ENCODE measurements at regions not wholly inside any gene's neighbourhood (a gene's known extent, or its start where the extent isn't known, plus 50 kb on each side); places are given as distances from the start of the nearest gene placed in this dataset.
"Not testable (repeated sequence)": the region's sequence is repeated elsewhere in the genome, so short reads cannot be mapped to it uniquely, and the experiment has no call there.

DNA sequence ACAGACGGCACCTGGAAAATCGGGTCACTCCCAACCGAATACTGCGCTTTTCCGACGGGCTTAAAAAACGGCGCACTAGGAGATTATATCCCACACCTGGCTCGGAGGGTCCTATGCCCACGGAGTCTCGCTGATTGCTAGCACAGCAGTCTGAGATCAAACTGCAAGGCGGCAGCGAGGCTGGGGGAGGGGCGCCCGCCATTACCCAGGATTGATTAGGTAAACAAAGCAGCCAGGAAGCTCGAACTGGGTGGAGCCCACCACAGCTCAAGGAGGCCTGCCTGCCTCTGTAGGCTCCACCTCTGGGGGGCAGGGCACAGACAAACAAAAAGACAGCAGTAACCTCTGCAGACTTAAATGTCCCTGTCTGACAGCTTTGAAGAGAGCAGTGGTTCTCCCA, 64.5 kb downstream of the SLC30A10 start:
- not testable (repeated sequence) for DNase-seq

DNA sequence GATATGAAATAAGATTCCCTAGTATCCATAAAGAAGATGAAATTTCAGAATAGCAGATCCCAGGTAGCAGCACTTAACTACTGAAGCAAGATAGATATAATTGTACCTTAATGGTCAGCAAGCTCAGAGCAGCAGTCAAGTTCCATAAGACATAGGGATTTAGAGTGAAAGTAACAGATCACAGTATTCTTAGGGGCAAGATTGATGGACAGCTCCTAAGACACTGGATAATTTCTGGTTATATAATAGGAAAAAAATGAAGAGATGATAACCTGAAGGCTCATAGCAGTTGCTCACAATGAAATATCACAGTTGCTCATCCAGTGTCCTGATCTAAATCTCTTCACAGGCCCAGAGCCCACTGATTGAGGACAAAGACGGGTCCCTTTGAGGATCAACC, 66.0 kb downstream of the SLC30A10 start:
- DNase-seq: no peak

DNA sequence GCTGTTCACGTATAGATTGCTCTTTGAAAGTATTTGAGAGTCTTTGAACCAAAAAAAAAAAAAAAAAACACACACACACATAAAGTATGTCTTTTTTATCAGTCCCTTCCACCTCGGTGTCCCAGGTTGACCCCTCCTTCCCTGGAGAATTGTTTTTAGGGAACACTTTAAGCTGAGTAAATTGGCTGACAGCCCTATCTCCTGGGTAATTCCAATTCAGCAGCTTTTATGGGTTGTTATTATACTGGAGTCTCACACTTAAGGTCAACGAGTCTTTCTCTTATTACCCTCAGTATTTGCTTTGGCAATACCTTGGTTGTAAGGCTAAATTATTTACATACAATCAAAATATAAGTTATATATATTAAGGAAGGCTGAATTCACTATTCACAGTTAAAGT, 69.4 kb downstream of the SLC30A10 start:
- no peak for DNase-seq

DNA sequence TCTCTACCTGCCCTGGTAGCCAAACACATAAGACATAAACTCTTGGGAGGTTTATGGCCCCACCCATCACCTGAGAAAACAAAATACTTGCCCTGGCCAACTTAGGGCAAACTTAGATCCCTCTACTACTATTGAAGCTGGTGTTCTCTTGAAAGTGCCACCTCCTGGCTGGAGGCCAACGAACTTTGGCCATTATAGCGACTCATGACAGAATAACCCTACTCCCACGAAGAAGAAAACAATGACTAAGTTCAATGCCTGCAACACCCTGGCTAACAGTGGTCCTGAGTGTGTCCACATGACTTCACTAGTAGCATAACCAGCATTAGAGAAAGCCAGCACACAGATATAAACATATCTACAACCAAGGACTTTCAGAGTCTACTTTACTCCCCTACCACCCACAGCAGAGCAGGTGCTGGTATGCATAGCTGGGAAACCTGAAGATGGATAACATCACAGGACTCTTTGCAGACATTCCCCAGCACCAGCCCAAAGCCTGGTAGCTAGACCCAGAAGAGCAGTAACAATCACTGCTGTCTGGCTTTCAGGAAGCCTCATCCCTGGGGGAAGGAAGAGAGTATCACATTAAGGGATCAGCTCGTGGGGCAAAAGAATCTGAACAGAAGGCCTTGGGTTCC, 81.0 kb downstream of the SLC30A10 start:
- no peak for DNase-seq

DNA sequence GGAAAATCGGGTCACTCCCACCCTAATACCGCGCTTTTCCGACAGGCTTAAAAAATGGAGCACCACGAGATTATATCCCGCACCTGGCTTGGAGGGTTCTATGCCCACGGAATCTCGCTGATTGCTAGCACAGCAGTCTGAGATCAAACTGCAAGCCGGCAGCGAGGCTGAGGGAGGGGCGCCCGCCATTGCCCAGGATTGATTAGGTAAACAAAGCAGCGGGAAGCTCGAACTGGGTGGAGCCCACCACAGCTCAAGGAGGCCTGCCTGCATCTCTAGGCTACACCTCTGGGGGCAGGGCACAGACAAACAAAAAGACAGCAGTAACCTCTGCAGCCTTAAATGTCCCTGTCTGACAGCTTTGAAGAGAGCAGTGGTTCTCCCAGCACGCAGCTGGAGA, 88.8 kb downstream of the SLC30A10 start:
- DNase-seq: peak; percentile 68

DNA sequence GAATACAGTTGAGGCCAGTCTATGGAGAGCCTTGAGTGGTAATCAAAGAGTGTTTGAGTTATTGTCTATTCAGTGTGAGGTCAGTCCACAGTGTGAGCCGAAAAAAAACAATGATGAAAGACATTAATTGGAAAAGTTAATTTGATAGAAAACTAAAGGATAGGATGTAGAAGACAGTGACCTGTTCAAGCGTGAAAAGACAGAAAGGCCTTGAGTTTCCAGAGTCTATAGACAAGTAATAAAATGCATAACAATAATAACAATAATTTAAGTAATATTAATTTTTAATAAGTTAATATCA, 90.4 kb downstream of the SLC30A10 start:
- no peak for DNase-seq

DNA sequence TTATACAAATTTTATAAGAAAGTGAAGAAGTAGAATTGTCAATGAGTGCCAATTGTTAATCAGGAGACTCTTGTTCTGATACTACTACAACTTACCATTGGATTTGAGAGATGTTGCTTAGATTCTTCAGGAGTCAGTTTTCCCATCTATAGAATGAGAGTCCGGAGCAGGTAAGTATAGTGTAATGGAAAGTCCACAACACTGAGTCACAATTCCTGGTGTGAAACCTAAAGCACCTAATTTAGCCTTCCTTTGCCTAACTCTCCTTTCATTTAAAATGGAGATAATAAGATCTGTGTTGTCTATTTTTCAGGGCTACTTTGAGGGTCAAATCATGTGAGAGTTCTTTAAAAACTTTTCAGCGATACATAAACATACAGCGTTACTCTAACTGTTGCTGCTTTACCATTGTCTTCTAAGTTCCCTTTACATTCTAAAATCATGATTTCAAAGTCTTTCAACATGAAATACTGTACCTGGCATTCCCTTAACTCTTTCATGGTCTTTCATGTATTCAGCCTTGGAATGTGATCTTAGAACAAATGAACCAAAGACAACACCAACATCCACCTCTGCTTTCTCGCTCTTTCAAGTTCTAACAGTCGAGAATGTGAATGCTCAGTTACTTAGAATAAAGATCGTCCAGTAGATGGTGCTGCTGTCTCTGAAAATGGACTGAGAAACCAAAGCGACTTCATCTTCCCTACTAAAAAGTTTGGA, 90.9 kb downstream of the SLC30A10 start:
- peak; percentile 56 for DNase-seq

DNA sequence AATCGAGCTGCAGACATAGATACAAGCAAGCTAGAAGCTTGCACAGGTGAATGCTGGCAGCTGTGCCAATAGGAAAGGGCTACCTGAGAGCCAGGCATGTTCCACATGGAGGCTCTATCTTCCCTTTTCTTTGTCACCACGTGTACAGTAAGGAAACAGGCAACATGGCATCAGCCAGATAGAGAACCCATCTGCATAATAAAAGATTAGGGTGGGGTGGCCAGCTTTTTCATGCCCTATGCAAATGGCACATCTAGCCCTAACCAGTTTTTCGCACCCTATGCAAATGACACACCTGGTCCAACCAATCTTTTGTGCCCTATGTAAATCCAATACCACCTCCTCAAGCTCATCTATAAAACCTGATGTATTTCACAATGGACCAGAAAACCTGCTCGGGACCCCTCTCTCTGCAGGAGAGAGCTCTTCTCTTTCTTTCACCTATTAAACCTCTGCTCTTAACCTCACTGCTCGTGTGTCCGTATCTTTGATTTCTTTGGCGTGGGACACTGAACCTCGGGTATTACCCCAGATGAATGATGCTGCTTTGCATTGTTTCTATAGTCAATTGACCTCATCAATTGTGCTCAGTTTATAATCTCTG, 93.9 kb downstream of the SLC30A10 start:
- peak; percentile 3 for DNase-seq

DNA sequence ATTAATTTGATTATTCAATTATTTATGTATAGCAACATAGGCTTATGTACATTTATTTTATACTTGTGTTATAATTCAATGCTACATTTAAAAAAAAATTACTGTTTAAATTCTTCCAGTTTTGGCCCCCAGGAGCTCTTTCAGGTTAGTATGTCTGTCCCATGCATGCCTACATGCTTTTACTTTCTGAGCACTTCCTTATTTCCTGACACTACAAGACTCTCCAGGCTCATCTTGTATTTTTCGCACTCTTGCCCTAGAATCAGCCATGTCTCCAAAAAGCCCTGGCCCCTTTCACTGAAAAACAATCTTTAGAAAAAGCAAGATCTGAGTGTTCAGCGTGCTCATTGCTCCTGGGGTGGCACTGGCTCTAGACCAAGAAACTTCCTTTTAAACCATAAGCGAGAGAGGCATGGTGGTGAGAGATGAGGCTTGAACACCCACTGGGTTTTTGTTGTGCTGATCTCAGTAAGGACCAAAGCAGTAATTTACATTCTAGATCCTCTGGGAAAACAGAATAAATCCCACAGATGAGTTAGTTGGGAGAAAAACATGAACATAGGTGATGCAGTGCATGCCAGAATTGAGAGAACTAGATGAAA, 95.0 kb downstream of the SLC30A10 start:
- peak; percentile 52 for DNase-seq

DNA sequence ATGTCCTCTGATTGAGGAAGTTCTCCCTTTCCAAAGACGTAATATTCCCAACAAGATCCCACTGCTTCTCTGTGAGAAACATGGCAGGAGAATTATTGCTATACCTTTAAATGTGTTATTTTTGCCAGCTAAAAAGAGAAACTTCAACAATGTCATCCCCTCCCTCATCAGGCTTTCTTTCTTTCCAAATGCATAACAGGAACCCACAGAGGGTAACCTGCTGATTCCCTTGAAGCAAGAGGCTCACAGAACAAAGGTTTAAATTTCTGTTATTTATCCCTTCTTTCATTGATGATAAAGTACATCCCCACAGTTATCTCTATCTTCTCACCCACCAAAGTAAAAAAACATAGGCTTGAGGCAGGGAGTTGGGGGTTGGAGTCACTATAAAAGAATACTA, 102.1 kb downstream of the SLC30A10 start:
- DNase-seq: no peak

DNA sequence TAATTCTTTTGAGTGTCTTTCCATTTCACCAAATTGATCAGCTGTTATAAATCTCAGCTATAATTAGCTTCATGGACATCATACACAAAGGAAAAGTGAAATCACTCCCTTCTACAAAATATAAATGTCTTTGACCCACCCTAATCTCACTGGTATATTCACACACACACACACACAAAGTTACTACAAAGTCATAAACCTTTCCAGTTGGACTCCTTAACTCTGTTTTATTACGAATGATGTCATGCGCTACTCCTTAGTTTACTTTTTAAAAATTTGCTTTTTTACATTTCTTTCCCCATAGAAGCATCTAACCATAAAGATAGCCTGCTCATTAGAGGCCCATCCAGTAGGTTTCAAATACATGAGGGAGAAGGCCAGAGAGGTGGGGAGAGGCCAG, 103.0 kb downstream of the SLC30A10 start:
- no peak for DNase-seq

DNA sequence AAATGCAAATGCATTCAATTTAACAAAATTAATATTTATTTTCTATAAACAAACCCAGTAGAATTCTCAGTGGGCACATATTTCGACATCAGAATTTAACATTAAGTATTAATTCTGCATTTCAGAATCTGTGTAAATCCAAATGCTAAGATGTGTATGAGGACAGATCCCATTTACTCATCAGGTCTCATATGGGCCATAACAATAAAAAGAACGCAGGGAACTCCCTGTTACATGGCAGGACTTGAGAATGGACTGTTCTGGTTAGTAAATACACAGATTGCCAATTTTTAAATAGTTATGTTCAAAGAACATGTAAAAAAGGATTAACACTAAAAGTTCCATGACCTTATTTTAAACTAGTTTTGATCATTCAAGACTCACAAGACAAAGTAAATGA, 104.0 kb downstream of the SLC30A10 start:
- DNase-seq: no peak

DNA sequence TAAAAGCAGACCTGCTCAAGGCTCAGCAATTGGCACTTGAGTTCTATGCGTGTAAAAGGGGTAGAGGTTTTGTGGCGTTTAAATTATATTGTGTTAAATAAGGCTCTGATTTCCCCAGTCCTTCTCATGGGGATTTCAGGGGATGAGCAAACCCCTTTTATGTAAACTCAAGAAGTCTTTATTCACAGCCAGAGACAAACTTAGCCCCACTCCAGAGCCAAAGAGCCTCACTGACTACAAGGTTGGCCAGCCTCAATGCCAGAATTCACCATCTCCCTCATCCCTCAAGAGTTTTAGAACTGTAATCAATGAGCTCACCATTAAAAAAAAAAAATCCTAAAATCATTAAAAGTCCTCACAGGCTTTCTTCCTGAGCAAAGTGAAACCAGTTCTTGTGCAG, 107.8 kb downstream of the SLC30A10 start:
- no peak for DNase-seq

DNA sequence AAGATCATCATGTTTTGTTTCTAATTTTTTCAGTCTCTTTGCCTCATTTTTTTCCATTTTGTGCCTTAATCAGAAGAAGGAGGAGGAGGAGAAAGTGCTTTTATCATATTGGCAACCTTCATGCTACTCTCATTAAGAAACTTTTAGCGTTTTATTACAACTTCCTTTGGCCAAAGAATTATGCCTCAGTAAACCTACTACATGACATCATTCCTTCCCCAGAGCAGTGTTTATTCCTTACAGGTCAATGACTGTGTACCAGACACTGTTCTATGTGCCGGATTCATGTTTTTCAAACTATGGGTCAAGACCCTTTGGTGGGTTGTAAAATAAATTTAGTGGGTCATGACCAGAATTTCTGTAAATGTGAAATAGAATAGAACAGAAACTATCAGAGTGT, 110.4 kb downstream of the SLC30A10 start:
- no peak for DNase-seq

DNA sequence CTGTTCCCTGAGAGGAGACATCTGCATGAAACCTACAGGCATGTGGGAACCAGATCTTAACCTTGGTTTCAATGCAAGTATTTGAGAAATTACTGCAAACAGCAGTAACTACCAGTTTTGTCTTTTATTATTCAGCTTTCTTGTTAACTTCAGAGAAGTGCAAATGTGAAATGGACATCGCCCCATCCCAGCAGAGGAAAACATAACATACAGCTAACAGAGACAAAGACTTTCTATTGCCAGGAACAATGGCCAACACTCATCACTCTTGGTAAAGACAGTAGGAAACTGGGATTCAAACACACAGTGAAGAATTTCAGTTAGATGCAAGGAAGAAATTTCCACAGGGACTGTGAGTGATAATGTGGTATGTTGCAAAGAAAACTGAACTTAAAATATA, 115.1 kb downstream of the SLC30A10 start:
- no peak for DNase-seq

DNA sequence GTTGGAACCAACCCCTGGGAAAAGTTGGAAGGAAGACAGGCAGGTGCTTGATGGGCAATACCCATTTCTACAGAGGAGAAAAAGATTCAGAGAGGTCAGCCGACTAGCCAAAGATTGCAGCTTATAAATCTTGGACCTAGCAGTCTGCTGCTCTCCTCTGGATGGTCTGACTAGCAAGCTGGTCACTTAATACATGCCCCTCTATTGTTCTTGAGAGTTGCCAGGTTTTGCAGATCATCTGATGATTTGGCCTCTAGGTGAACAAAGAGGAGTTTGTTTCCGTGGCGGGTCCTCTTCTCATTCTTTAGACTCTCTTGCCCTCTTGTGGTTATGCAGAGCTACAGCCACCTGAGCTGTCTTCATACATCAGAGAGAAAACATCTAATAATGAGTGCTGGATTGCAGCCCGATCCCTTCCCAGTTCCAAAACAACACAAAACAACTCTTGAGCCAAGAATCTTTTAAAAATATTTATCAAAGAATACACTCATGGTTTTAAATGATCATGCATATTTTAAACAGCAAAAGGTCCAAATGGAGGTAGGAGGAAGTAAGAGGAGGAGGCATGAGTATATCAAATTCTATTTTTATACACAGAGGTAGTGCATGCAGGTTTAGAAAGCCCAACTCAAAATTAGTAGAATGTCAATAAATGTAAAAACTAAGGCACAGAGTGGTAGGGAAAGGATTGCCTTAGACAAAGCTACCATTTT, 115.7 kb downstream of the SLC30A10 start:
- peak; percentile 78 for DNase-seq

DNA sequence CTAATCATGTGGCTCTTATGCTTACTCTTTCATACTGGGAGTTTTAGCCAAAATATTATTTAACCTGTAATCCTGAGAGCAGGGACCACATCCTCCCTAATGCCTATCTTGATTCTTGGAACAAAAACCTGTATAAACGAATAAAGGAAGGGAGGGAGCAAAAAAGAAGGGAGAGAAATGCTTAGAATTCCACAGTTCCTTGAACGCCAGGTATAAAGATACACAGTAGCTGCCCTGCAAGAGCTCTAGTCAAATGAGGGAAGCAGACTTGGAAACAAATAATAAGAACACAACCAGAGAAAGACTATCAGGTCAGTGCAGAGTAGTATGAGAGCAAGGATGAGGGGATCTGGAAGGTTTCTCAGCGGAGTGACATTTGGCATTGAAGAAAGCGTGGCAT, 116.3 kb downstream of the SLC30A10 start:
- DNase-seq: no peak

DNA sequence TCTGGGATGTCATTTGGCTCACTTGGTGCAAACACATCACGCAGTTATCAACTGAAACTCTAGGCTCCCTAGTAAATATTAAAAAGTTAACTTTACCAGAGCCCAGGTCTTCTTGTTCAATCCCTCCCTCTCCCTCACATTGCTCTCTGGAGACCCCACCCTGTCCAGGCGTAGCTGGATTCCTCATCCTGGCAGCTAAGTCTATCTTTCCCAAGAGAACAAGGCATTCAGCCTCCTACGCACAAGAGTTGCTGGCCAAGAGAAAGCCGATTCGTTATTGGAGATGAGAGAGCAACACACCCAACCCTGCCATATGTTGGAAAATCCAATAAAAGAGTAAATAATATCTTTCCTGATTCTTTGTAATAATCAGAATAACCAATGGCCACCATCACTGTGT, 117.9 kb downstream of the SLC30A10 start:
- DNase-seq: no peak

DNA sequence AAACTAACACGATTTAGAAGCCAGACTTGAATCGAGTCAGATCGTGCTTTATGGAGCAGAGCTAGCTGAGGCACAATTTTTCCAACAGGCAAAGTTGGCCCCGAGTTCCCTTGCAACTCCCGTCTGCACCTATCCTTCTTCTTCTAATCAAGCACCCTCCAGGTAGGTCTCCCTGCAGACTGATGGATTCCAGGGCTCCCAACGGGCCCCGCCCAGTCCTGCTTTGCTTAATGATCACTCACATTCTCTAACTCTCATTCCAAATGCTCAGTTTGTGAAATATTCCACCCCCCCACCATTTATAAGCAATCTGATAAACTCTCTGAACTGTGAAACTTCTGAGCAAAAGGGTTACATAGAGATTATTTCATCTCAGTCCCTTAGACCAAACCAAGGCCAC, 119.6 kb downstream of the SLC30A10 start:
- DNase-seq: no peak

DNA sequence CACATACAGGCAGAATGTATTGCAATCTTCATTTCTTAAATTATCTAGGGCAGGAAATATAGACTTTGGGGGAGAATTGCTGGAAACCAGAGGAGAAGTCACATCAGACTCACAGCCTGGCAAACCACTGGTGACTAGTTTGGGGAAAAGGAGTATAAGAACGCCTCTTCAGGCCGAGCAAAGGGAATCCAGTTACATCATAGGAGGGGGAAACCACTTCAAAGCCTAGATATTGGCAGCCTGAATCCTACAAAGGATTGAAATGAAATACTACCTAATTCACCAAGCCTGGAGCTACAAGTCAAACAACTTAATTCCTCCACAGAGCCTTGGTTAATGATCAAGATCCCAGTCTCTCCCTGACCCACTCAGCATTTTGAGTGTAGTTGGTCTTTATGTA, 121.7 kb downstream of the SLC30A10 start:
- DNase-seq: no peak

DNA sequence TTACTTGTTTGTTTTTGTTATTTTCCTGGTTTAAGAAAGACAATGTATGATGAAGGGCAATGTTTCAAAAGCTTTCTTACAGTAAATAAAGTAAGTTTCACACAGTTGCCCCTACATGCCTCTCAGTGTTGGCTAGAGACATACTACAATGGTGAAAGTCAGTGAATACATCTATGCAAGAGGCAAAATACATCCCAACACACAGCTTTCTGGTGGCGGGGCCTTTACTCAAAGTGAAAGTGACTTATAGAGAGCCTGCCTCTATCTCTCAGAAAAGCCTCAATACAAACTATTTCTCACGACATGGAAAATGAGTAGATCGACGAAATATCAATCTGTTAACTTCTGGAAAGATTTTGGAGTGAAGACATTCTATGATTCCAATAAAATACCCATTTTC, 122.3 kb downstream of the SLC30A10 start:
- no peak for DNase-seq

DNA sequence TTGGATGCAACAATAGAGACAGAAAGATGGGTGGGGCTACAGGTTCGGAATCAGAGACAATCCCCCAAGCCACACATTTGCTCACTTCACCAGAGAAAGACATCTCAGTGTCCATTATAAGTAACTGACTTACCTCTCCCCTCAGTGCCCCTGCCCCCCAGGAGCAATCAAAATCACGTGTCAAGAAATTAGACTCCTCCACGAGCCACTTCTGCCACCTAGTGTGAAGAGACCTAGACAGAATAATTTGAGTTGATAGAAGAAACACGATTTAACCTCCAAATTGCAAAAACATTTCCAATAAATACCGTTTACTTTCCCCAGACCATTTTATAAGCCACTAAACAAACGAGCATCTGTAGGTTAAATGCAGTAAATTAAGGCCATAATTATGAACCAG, 123.2 kb downstream of the SLC30A10 start:
- peak; percentile 52 for DNase-seq

DNA sequence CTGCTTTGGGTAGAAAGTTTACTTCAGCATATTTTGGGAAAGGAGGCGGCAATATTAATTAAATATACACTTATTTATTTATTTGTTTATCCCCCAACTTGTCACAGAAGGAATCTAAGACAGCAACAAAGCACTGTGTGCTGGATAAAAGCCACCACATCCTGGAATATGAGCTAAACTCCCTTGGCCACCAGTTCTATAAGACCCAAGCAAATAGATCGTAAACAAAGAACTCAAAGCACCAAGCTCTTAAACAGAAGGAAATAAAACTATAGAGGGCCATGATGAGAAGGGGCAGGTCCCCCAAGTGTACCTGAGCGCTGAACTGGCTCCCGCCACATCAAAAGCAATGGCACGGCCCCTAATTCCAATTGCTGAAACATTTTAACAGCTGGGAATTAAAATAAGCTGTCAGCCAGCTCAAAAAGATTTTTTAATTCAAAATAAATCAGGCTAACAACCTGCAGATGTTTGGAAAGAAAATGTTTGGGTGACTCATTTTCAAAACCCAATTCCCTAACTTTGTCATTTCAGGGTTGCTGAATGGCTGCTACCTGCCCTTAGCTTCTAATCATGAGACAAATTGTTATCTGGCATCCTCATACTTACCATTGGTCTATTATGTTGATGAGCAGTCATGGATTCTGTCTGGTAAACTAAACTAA, 127.1 kb downstream of the SLC30A10 start:
- DNase-seq: no peak
